Activated CD4-positive, alpha-beta T cell treated with anti-CD3 and anti-CD28 coated beads, Interleukin-2, amount 50 U/mL, for 1 hour (primary cell): ENCODE measurements at regions not wholly inside any gene's neighbourhood (a gene's known extent, or its start where the extent isn't known, plus 50 kb on each side); places are given as distances from the start of the nearest gene placed in this dataset.

ENCODE experiments used
- DNase-seq: peaks from one replicate; pipeline ENCODE4 v3.0.0-alpha.2; 2020

GRCh38 chr15:53462651-53463050, 296.8 kb downstream of the WDR72 start:
- DNase-seq, result no peak

- no peak for DNase-seq
Observed at GRCh38 chr15:53461677-53462076, 297.8 kb downstream of the WDR72 start.

DNA sequence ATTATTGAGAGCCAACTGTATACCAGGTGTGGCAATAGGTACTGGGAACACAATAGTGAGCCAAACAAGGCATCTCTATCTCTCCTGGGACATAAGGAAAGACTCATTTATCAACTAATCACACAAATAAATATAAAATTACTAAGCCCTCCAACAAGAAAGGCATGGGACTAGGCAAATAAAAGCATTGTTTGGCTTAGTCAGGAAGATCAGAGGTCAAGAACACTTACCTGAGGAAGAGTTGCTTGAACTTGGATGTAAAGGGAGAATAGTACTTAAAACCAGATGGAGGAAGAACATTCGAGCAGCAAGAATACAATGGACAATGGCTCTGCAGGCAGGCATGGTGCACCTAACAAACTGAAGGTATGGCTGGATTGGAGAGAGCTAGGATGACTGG, 300.7 kb downstream of the WDR72 start:
- no peak for DNase-seq

- no peak for DNase-seq
Observed at GRCh38 chr15:53457479-53457878, 302.0 kb downstream of the WDR72 start.

DNA sequence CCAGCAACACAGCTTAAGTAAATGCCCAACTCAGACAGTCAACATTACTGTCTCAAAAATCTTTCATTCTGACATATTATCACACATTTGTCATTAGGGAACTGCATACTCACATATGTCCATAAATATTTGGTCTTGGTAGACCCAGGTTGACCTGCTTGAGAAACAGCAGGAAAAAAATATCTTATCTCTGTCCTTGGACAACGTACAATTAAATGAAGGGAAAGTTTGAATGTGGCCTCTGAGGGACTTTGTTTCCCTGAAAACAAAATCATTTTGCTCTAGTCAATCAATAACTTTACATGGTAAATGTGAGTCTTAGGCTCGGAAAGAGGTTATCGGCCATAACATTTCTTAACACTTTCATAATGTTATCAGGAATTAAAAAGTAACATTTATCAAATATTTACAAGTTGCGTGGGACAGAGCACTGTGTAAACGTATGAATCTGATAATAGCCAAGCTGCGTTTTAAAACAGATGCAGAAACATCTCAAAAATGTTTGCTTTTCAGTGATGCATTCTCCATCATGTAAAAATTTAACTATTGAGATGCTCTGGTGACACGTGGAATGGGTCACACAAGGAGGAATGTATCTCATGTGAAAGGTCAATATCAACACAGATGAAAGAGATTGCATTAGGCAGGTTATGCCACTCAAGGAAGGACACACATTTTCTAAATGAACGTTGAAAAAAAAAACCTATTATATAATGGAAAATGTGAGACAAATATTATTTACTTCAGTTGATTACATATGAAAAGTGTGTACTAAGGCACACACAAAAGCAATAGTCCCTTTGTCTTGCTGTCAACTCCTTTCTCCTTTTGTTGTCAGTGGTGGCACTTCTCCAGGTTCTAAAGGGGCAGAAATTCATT, 304.4 kb downstream of the WDR72 start:
- no peak for DNase-seq

DNA sequence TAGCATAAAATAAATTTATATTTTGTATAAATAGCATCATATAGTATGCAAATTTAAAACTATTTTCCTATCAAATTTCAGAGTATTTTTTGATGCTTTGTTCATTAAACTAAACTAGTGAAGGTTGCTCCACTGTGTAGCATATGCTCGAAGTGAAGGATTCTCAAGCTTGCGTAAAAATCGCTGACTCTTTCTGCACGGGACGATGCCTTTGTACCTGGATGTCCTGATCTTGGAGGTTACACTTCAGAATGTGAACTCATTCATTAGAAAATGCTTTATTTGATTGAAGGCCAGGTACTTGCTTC, 305.0 kb downstream of the WDR72 start:
- DNase-seq, result no peak

DNA sequence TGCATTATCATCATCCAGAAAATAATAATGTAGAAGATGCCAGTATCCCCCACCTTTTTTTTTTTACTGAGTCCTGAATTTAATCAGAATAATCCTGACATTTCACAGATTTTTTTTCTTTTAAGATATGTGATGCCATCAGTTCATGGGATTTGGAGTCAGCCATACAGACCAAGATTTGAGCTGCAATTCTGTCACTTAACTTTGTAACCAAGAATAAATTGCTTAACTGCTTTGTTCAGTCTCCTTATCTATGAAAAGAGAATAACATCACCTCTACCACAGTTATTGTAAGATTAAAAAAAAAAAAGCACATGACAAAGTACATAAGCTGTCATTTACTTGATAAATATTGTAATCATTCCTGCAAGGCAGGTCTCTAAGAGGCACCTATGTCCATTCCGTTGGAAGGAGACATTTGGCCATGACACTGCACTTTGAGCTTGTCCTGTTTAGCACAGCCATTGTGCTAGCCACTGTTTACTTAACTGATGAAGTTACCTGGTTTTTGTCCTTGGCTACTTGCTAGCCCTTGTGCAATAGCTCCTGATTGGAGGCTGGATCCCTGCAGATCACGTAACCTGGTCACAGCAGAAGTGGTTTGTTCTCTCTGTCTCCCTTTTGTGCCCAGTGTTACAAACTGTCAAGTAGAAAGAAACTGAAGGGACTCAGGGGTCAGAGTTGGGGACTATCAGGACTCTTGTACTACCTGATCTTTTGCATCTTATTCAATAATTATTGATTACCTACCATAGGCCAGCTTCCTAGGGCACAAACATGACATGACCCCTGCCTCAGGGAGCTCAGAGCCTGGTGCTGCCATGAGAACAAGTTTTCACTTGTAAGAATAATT, 306.0 kb downstream of the WDR72 start:
- DNase-seq, result no peak

- no peak for DNase-seq
Observed at GRCh38 chr15:53448232-53449015, 311.0 kb downstream of the WDR72 start.

- DNase-seq, result no peak
Observed at GRCh38 chr15:53447742-53448141, 311.7 kb downstream of the WDR72 start.

DNA sequence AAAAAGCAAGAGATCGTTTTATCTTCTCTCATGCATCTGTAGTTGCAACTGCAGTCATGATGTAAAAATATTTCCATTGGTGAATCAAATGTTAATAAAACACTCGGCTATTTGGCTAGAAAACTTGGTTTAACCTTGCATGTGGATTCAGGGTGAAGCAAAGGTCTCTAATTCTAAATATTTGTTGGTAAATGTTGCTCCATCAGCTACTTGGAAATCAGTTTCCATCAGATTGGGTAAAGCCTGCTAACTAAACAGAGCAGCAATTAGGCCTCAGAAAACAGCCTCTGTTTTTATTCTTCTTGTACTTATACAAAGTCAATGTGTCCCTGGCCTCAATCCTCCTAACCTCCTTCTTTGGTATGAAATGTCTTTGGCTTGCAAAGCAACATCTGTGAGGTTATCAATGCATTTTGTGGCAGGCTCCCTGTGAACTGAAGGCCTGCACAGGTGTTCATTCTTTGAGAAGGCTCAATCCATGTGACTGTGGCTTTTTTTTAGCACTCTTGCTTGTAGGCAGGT, 312.3 kb downstream of the WDR72 start:
- DNase-seq, result no peak

DNA sequence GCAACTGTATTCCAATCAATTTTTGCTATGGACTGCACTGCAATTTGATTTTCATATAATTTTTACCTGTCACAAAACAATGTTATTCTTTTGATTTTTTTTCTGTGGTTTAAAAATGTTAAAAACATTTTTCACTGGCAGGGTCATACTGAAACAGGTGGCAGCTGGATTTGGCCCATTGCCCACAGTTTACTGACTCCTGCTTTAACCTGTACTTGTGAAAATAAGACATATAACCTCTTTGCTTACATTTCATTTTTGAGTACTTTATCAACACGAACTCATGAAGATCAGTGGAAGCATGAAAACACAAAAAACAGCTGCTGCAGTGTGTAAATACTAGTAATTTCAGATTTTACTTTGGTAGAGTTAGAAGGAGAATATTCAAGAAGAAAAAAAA, 313.1 kb downstream of the WDR72 start:
- DNase-seq, result no peak

DNA sequence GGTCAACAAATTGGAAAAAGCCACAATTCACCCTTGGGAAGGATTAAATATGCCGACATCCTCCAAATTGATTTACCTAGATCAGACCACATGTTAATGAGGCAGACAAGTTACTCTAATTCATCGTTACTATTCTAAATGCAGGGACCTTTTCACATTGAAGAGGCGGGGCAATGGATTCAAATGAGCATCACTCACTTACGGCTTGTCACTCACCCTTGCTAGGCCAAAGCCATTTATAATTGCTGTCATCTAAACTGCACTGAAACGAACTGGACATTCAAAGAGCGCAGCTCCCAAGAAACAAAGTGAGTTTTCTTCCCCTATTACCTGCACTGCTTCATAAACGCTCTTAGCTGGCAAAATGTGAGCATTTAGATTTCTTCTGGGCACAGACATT, 313.9 kb downstream of the WDR72 start:
- DNase-seq, result no peak

DNA sequence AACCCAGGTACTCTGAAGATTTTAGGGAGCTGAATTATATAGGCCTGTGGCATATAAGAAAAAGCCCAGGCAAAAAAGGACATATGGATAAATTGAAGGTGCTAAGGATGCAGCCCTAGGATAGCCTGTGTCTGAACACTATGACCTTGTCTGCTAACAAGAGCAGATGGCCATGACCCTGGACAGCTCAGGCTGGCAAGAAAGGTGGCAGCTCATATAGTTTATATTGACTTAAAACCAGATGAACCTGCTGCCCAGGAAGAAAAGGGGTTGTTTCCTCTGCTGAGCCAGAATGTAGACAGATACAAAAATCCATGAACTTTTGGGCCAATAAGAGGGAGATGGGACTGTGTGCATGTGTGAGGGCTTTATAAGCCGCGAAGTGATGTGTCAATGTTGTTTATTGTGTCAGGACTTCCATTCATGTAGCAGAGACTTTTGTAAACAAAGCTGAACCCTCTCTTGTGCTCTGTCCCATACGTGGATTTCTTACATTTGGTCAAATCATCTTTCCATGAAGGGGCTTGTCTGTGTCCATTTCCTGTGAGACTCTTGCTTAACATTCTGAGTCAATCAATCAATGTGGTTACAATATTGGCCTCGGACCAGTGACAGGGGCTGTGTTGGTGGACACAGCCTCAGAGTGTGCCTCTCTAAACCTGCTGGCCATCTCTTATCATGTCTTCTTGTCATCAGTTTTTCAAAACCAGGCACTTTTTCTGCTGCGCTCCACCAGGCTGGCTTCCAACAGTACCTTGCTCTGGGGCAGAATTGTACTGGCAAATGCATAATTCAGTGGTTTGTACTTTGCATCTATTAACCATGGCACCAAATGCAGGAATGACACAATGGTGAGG, 321.2 kb downstream of the WDR72 start:
- no peak for DNase-seq

GRCh38 chr15:53437366-53437765, 322.1 kb downstream of the WDR72 start:
- no peak for DNase-seq

GRCh38 chr15:53434174-53434678, 325.2 kb downstream of the WDR72 start:
- no peak for DNase-seq

- DNase-seq, result no peak
Observed at GRCh38 chr15:53416219-53416940, 343.1 kb downstream of the WDR72 start.

DNA sequence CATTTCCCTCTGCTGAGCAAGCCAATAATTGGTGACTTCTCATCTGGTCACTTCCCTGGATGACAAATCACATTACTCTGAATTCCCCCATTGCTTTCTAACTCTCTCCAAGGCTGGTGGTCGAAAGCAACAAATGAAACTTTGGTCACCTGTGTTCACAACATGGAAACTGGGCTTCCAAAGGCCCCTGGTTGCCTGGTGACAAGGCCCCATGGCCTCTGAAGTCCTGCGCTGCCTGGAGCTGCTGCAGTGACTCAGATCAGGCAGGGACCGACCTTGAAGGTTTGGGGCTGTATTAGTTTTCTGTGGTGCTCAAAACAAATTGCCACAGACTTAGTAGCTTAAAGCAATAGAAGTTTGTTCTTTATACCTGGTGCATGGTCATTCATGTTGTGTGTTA, 345.3 kb downstream of the WDR72 start:
- no peak for DNase-seq

DNA sequence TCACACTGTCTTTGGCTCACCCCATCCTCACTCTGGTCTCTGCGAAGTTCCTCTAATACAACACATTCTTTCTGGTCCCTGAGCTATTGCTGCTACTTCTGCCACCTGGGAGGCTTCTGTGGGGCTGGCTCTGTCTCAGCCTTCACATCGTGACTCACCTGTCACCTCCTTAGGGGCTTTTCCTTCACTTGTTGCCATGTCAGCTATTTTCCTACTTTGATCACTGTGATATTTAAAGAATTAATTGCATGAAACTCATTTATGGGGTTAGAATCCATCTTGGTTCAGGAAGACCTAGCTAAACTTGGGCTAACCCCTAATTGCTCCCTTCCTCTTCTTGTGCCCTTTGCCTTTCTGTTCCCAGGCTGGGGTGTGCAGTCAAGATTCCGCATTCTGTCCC, 346.9 kb downstream of the WDR72 start:
- DNase-seq, result no peak

- no peak for DNase-seq
Observed at GRCh38 chr15:53404930-53405493, 354.5 kb downstream of the WDR72 start.

DNA sequence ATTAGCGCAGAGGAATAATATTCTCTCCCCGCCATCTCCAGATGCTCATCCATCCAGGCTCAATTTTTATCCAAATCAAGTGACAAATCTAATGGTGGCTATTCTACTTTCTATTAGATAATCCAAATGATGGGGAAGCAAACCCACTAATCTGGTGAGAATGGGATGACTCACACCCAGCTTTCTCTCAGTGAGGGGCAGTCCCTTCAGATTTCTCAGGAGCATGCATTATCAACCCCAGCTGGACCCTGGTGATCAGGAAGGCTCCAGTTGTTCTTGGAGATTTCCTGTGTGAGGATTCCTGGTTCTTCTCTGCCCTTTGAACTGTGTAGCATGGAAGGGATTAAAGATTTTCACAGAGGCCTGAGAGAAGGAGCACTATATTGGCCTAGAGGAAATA, 358.0 kb downstream of the WDR72 start:
- DNase-seq, result no peak

DNA sequence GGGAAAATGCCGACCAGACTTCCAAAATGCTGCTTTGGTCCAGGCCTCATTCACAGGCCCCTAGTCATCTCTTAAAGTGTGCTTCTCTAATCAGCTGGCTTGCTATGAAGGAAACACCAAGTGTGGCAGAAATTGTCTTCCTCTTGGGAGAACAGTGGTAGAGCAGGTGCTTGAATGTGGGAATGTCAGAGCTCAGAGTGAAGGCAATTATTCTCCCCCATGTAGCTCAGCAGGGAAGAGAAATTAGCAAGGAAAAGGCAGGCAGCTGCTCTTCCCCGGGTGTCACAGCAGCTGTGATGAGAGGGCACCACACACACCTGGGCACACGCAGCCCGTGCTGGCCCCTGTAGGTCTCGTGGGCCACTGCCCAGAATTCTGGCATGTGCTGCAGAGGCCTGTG, 358.5 kb downstream of the WDR72 start:
- DNase-seq, result no peak
